H9 (cell line): ENCODE measurements at regions not wholly inside any gene's neighbourhood (a gene's known extent, or its start where the extent isn't known, plus 50 kb on each side); places are given as distances from the start of the nearest gene placed in this dataset.

Source experiments
- DNase-seq: peaks from one replicate; pipeline ENCODE4 v3.0.0-alpha.2; 2017
- H2AFZ ChIP-seq: one replicate; pipeline ENCODE4 v1.6.1; 2013; ENCODE audit warnings: mild to moderate bottlenecking, low read length, control low read depth, moderate library complexity
- H2AK5ac ChIP-seq: 2 replicates; pipeline ENCODE4 v1.6.1; 2013; ENCODE audit warnings: low read length, control low read depth, mixed read lengths; ENCODE audit not compliant: insufficient read length
- H2BK120ac ChIP-seq: one replicate; pipeline ENCODE4 v1.6.1; 2013; ENCODE audit warnings: low read depth, mild to moderate bottlenecking, low read length, control low read depth, inconsistent platforms; ENCODE audit not compliant: poor library complexity, severe bottlenecking
- H2BK12ac ChIP-seq: 2 replicates; pipeline ENCODE4 v1.6.1; 2013; ENCODE audit warnings: low read length, control low read depth, mixed read lengths, low read depth; ENCODE audit not compliant: insufficient read length
- H2BK15ac ChIP-seq: 2 replicates; pipeline ENCODE4 v1.6.1; 2013; ENCODE audit warnings: low read depth, low read length, control low read depth
- H2BK20ac ChIP-seq: one replicate; pipeline ENCODE4 v1.6.1; 2013; ENCODE audit warnings: low read depth, mild to moderate bottlenecking, low read length, control low read depth, inconsistent platforms; ENCODE audit not compliant: poor library complexity, severe bottlenecking
- H2BK5ac ChIP-seq: 2 replicates; pipeline ENCODE4 v1.6.1; 2013; ENCODE audit warnings: low read length, control low read depth, mixed read lengths; ENCODE audit not compliant: insufficient read length
- H3K14ac ChIP-seq: 2 replicates; pipeline ENCODE4 v1.6.1; 2013; ENCODE audit warnings: low read length, control low read depth; ENCODE audit not compliant: insufficient read depth
- H3K18ac ChIP-seq: 2 replicates; pipeline ENCODE4 v1.6.1; 2013; ENCODE audit warnings: low read depth, mild to moderate bottlenecking, mixed read lengths, low read length, control low read depth; ENCODE audit not compliant: insufficient read length
- H3K23ac ChIP-seq: 2 replicates; pipeline ENCODE4 v1.6.1; 2013; ENCODE audit warnings: low read length, control low read depth, mixed read lengths, low read depth; ENCODE audit not compliant: insufficient read length
- H3K23me2 ChIP-seq: 2 replicates; pipeline ENCODE4 v1.6.1; 2013; ENCODE audit warnings: low read depth, mild to moderate bottlenecking, mixed read lengths, low read length, control low read depth; ENCODE audit not compliant: insufficient read length, poor library complexity, severe bottlenecking
- H3K27ac ChIP-seq: 2 replicates; pipeline ENCODE4 v1.5.1; 2013; ENCODE audit warnings: low read length, control low read depth, mixed read lengths, low read depth; ENCODE audit not compliant: insufficient read length
- H3K27me3 ChIP-seq: 2 replicates; pipeline ENCODE4 v1.6.1; 2013; ENCODE audit warnings: low read length, control low read depth, inconsistent platforms; ENCODE audit not compliant: insufficient read depth
- H3K4ac ChIP-seq: 2 replicates; pipeline ENCODE4 v1.6.1; 2013; ENCODE audit warnings: low read depth, mild to moderate bottlenecking, control low read depth, inconsistent platforms, low read length, moderate library complexity
- H3K4me1 ChIP-seq: 2 replicates; pipeline ENCODE4 v1.6.1; 2013; ENCODE audit warnings: low read length, control low read depth, inconsistent platforms; ENCODE audit not compliant: insufficient read depth
- H3K4me2 ChIP-seq: 2 replicates; pipeline ENCODE4 v1.6.1; 2013; ENCODE audit warnings: low read length, control low read depth, mixed read lengths; ENCODE audit not compliant: insufficient read length, insufficient read depth
- H3K56ac ChIP-seq: 2 replicates; pipeline ENCODE4 v1.6.1; 2013; ENCODE audit warnings: low read depth, mild to moderate bottlenecking, mixed read lengths, low read length, control low read depth; ENCODE audit not compliant: insufficient read length
- H3K79me1 ChIP-seq: 2 replicates; pipeline ENCODE4 v1.6.1; 2013; ENCODE audit warnings: low read depth, mild to moderate bottlenecking, moderate library complexity, low read length, control low read depth, inconsistent platforms; ENCODE audit not compliant: insufficient read depth, poor library complexity, severe bottlenecking
- H3K79me2 ChIP-seq: 2 replicates; pipeline ENCODE4 v1.6.1; 2013; ENCODE audit warnings: low read length, control low read depth, inconsistent platforms; ENCODE audit not compliant: insufficient read depth
- H3K9ac ChIP-seq: 2 replicates; pipeline ENCODE4 v1.6.1; 2013; ENCODE audit warnings: low read length, control low read depth, mixed read lengths; ENCODE audit not compliant: insufficient read length; ENCODE audit errors: extremely low read depth
- H3K9me3 ChIP-seq: one replicate; pipeline ENCODE4 v1.6.1; 2013; ENCODE audit warnings: low read depth, low read length, inconsistent platforms; ENCODE audit not compliant: control insufficient read depth
- H3T11ph ChIP-seq: one replicate; pipeline ENCODE4 v1.6.1; 2013; ENCODE audit warnings: mild to moderate bottlenecking, low read length, control low read depth, inconsistent platforms
- H4K20me1 ChIP-seq: one replicate; pipeline ENCODE4 v1.6.1; 2013; ENCODE audit not compliant: control insufficient read depth, insufficient read length, insufficient read depth
- H4K5ac ChIP-seq: 2 replicates; pipeline ENCODE4 v1.6.1; 2013; ENCODE audit warnings: low read depth, mild to moderate bottlenecking, mixed read lengths, low read length, control low read depth; ENCODE audit not compliant: insufficient read length
- H4K8ac ChIP-seq: replicated peaks from 2 replicates; pipeline ENCODE4 v1.6.1; 2013; ENCODE audit warnings: low read length, control low read depth, mixed read lengths, low read depth; ENCODE audit not compliant: insufficient read length
- H4K91ac ChIP-seq: 2 replicates; pipeline ENCODE4 v1.6.1; 2013; ENCODE audit warnings: low read depth, mild to moderate bottlenecking, moderate library complexity, mixed read lengths, low read length, control low read depth; ENCODE audit not compliant: insufficient read length
- H3K27ac Mint-ChIP-seq, 3 experiments: 2 replicates in 2 of 3; 3 replicates in 1 of 3; pipeline ENCODE4 v1.8.0; 2020 to 2021; ENCODE audit warnings: mixed read lengths in 3 of 3, mild to moderate bottlenecking in 1 of 3, moderate library complexity in 1 of 3
- H3K27me3 Mint-ChIP-seq: 2 replicates; pipeline ENCODE4 v1.8.0; 2021; ENCODE audit warnings: low read depth, mild to moderate bottlenecking, moderate library complexity, mixed read lengths
- H3K36me3 Mint-ChIP-seq, 3 experiments: 2 replicates in 2 of 3; 3 replicates in 1 of 3; pipeline ENCODE4 v1.8.0; 2020 to 2021; ENCODE audit warnings: low read depth in 3 of 3, mixed read lengths in 3 of 3; ENCODE audit not compliant: insufficient read depth in 1 of 3
- H3K4me1 Mint-ChIP-seq, 2 experiments: 2 replicates each; pipeline ENCODE4 v1.8.0; 2020; ENCODE audit warnings: mixed read lengths in 2 of 2
- H3K4me3 Mint-ChIP-seq, 2 experiments: 2 replicates in 1 of 2; 3 replicates in 1 of 2; pipeline ENCODE4 v1.8.0; 2020 to 2021; ENCODE audit warnings: mild to moderate bottlenecking in 2 of 2, mixed read lengths in 2 of 2, moderate library complexity in 1 of 2
- H3K9me3 Mint-ChIP-seq, 2 experiments: 2 replicates in 1 of 2; 3 replicates in 1 of 2; pipeline ENCODE4 v1.8.0; 2020; ENCODE audit warnings: mild to moderate bottlenecking in 2 of 2, mixed read lengths in 2 of 2, moderate library complexity in 1 of 2
- CTCF ChIP-seq: fragments of 200-600 bp; sonication (generic); conservative IDR thresholded peaks from 3 replicates; pipeline ENCODE4 v1.8.0; 2021; ENCODE audit warnings: antibody characterized with exemption, mild to moderate bottlenecking
- WGBS: extraction: QIAGEN DNeasy Blood & Tissue Kit; methylation state at CpG from one replicate; pipeline ENCODE4 v1.1.7; 2013; ENCODE audit warnings: missing lambda C conversion rate, low lambda C conversion rate, mixed read lengths; ENCODE audit not compliant: insufficient read length; ENCODE audit errors: extremely low coverage; 5-methylcytosine and 5-hydroxymethylcytosine counted together

GRCh38 chr11:113574586-113574985, 99.4 kb upstream of the DRD2 start:
- Mint-ChIP-seq H3K9me3 (no peaks in the 10 kb centered on the region; a peak in 1 of 5 replicates), H3K27ac (no peak overlapping the region), H3K36me3 (no peaks in the 10 kb centered on the region), H3K4me1 (peaks cover 34 to 50% of the 10 kb centered on the region in 2 experiments), H3K4me3 (no peak overlapping the region), H3K27me3 (peaks cover 7% of the 10 kb centered on the region)
- Histone ChIP-seq H3T11ph (no peak overlapping the region), H3K79me2 (no peaks in the 10 kb centered on the region), H2AK5ac (no peak overlapping the region), H3K4me1 (peaks cover 6% of the 10 kb centered on the region; the same call in 1 of the 2 replicates), H3K9ac (no peak overlapping the region), H3K23ac (no peak overlapping the region), H2AFZ (no peak overlapping the region), H3K9me3 (no peaks in the 10 kb centered on the region), H3K27me3 (no peaks in the 10 kb centered on the region), H2BK5ac (no peak overlapping the region), H2BK20ac (no peak overlapping the region), H3K18ac (no peak overlapping the region), H3K23me2 (no peaks in the 10 kb centered on the region), H2BK12ac (no peak overlapping the region), H4K91ac (no peak overlapping the region), H2BK120ac (no peak overlapping the region), H3K4ac (no peak overlapping the region), H3K79me1 (no peaks in the 10 kb centered on the region), H4K8ac (no peak overlapping the region), H3K56ac (no peak overlapping the region), H3K14ac (no peak overlapping the region), H3K27ac (no peak overlapping the region), H4K20me1 (no peaks in the 10 kb centered on the region), H2BK15ac (no peak overlapping the region), H3K4me2 (no peak overlapping the region), H4K5ac (no peak overlapping the region)
- TF ChIP-seq CTCF: no peak
- DNase-seq: no peak
- WGBS: no CpG with 5 or more reads among the region's 2 CpGs
